GM18907 (cell line): ENCODE measurements at regions not wholly inside any gene's neighbourhood (a gene's known extent, or its start where the extent isn't known, plus 50 kb on each side); places are given as distances from the start of the nearest gene placed in this dataset.
"Not testable (repeated sequence)": the region's sequence is repeated elsewhere in the genome, so short reads cannot be mapped to it uniquely, and the experiment has no call there.

ENCODE experiments used
- ATAC-seq: cut with Tn5 transposase; IDR thresholded peaks from one replicate; pipeline ENCODE4 v1.9.1; 2021; ENCODE audit warnings: mild to moderate bottlenecking, moderate library complexity; ENCODE audit not compliant: unreplicated experiment

- no peak for ATAC-seq
Measured at GRCh38 chr20:22732751-22733150, 148.4 kb upstream of the FOXA2 start.

DNA sequence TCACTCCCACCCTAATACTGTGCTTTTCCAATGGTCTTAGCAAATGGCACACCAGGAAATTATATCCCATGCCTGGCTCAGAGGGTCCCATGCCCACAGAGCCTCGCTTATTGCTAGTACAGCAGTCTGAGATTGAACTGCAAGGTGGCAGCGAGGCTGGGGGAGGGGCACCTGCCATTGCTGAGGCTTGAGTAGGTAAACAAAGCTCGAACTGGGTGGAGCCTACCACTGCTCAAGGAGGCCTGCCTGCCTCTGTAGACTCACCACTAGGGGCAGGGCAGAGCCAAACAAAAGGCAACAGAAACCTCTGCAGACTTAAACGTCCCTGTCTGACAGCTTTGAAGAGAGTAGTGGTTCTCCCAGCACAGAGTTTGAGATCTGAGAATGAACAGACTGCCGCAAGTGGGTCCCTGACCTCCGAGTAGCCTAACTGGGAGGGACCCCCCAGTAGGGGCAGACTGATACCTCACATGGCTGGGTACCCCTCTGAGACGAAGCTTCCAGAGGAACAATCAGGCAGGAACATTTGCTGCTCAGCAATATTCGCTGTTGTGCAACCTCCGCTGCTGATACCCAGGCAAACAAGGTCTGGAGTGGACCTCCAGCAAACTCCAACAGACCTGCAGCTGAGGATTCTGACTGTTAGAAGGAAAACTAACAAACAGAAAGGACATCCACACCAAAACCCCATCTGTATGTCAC, 150.7 kb upstream of the FOXA2 start:
- not testable (repeated sequence) for ATAC-seq

DNA sequence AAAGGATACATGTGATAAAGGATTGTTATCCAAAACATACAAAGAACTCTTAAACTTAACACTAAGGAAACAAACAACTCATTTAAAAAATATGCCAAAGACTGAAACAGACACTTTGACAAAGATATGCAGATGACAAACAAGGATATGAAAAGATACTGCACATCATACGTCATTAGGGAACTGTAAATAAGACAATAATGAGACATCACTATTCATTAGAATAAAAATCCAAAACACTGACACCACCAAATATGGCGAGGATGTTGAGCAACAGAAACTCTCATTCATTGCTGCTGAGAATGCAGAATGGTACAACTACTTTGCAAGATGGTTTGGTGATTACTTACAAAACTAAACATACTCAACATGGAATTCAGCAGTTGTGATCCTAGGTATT, 156.5 kb upstream of the FOXA2 start:
- no peak for ATAC-seq

- no peak for ATAC-seq
Measured at GRCh38 chr20:22744341-22745193, 160.2 kb upstream of the FOXA2 start.

DNA sequence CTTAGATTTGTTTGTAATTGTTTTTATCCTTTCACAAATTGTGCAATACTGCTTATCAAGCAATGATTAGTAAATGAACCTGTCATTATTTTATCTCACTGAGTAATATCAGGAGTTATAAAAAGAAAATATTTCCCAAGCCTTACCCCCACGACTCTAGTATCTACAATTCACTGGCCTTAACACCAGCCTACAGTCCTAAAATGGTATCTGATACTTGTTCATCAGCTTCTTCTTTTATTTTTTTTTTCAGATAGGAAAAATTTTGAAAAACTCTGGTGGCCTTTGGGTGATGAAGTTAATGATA, 160.8 kb upstream of the FOXA2 start:
- ATAC-seq, result no peak

GRCh38 chr20:22746957-22747356, 162.6 kb upstream of the FOXA2 start:
- ATAC-seq, result no peak

GRCh38 chr20:22752324-22752723, 168.0 kb upstream of the FOXA2 start:
- no peak for ATAC-seq

DNA sequence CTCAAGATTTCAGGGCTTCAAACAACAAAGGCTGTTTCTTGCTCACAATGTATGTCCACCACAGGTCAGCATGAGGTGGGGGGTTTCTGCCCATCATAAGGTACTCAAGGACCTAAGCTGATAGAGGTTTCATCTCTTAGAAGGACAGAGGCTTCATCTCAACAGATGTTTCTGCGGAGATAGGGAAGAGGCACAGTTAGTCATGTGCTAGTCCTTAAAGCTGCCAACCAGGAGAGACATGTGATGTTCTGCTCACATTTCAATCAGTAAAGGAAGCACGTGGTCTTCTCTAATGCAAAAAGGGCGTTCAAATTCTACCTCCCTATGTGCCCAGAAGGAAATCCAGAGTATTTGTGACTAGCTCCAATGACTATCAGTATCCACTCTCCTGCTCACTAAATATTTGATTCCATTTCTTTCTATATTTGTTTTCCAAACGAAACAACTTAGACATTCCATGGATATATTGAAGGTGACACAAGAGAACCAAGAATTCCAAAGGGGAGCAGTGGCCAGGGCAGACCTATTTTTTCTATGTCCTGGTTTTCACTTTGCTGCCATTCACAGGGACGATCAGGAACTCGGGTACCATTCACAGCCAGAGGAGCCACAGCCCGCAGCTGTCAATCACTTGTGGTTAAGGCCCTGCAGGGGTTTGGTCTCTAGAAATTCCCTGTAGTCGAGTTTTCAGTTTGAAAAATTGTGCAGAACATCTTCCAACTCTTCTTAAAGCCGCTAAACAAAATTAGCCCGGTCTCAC, 173.2 kb upstream of the FOXA2 start:
- ATAC-seq, result no peak

DNA sequence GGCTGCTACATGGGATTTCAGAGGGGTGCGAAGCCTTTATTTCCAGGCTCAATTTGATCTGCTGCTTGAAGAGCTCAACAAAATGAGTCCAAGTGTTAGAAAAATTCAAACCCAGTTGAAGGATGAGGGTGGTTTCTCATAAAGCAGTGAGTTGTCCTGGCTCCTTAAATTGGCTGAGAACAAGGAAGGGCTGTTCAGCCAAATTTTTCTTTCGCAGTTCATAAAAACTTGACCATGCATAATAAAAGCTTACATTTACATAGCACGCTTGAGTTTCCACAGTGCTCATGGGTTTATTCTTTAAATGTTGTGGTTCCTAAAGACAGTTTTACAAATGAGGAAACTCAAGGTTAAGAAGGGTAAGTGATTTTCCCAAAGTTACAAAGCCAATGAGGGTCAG, 174.4 kb upstream of the FOXA2 start:
- no peak for ATAC-seq

DNA sequence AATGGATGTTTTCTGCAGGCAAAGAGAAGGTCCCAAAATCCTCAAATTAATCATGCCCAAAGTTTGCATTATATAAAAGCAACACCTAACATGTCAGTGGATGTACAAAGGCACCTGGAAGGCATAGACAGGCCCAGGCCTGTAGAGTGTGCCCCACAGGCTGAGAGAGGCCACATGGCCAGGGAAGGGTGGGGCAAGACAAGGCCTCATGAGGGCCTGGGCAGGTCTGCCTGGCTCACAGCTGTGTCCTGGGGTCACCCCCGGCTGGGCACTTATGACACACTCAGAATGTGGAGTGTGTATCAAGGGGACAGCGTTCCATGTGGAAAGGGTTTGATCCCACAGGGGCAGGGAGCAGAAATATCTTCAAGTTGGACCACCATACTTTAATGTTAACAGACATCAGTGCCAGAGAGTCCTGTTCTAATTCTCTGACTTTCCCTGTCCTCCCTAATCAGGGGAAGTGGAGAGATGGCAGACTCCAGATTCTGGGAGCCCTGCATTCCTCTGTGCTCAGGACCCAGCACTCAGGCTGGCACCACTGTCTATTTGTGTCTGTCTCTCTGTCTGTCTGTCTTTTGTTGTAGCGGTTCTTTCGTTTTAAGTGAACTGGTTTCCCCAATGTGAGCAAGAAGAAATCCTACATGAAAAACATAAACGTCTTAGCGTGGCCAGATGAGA, 178.3 kb upstream of the FOXA2 start:
- ATAC-seq, result no peak

GRCh38 chr20:22763257-22763906, 179.0 kb upstream of the FOXA2 start:
- no peak for ATAC-seq

- no peak for ATAC-seq
Measured at GRCh38 chr20:22768266-22769178, 184.2 kb upstream of the FOXA2 start.

DNA sequence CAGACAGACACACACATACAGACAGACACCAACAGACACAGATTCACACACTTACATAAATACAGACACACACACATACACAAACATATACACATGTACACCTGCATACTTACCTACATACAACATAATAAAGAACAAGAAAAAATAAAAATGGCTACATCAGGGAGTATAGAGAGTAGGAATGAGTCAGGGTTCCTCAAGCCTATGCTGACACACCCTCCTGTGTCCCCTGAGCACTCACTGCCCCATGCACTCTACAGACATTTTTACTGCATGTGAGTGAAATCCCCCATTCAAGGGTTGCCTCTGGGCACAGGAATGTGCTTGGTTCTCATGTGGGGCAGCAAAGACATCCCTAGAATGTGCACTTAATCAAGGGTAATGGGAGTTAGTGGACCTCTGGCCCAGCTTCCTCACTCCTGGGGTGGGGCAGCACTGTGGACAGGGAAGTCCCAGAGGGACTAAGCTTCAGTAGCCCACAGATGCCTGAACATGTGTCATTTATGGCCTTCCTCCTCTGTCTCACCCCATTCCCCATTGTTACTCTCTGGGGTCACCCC, 185.9 kb upstream of the FOXA2 start:
- ATAC-seq, result no peak

DNA sequence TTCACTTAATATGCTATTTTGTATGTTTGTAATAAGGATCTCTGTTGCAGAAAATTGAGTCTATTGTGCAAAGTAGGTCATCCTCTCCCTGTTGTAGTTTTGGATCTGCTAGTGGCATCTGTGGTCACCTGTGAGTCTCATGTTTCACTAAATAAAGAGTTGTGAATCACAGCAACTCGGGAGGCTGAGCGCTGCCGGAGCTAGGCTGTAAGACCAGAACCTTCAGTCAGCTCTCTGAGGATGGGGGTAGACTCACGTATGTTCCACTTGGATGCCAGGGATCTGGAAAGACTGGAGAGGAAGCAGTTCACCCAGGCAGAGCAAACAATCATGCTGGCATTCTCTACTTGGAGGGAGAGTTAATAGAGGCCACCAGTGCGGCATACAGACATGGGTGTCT, 187.3 kb upstream of the FOXA2 start:
- no peak for ATAC-seq

GRCh38 chr20:22773344-22773743, 189.0 kb upstream of the FOXA2 start:
- ATAC-seq, result no peak

DNA sequence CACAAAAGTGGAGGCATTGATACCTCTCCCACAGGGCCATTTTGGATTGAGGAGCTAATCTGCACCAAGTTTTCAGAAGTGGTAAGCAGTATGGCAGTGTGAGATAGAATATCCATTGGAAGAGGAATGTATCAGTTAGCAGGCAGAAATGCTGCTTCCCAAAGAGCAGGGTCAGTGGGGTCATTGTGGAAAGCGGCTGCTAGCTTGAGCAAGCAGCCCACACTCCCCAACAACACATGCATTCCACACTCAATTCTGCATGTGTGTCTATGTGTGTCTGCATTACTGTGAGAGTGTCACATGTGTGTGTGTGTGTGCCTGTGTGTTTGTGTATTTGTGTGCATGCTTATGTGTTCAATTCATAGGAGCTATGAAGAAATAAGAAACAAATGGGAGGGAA, 190.9 kb upstream of the FOXA2 start:
- no peak for ATAC-seq

DNA sequence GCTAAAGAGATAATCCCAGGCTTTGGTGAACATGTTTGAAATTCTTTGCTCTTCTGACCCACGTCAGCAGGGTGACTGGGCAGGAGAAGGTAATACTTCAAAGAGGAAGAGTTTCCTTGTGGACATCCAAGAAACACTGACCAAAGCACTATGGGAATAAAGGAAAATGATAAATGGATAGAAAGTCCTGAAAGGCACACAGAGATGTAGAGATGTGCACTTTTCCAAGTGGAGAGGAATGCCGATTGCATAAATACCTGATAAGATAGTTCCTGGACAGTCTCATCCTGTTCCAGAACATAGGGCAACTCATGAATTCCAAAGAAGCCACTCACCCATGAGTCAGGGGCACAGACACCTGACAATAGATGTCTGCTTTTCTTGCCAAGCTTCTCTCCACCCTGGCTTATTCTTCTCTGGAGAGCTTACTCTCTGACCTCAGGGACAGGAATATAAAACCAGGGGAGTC, 191.3 kb upstream of the FOXA2 start:
- no peak for ATAC-seq

GRCh38 chr20:22776369-22776768, 192.0 kb upstream of the FOXA2 start:
- ATAC-seq, result no peak

GRCh38 chr20:22779878-22780277, 195.5 kb upstream of the FOXA2 start:
- ATAC-seq, result no peak
